Activated CD8-positive, alpha-beta T cell treated with anti-CD3 and anti-CD28 coated beads, Interleukin-2, amount 10 ng/mL, durations not matched to agents 7 days and 5 days (primary cell): ENCODE measurements at regions not wholly inside any gene's neighbourhood (a gene's known extent, or its start where the extent isn't known, plus 50 kb on each side); places are given as distances from the start of the nearest gene placed in this dataset.

ENCODE experiments used
- ATAC-seq: fragments of 150-1000 bp; cut with Tn5 transposase; one replicate; pipeline ENCODE4 v1.10.0; 2021; ENCODE audit warnings: moderate library complexity
- CTCF ChIA-PET: fragments of 350-600 bp; sonication (Branson Sonifier 250); formaldehyde crosslinking; loops from one replicate; lab custom pipeline; 2021; ENCODE audit warnings: antibody characterized with exemption; lab: Charles Lee
- POLR2A ChIA-PET: fragments of 350-600 bp; sonication (Branson Sonifier 250); formaldehyde crosslinking; loops from one replicate; lab custom pipeline; 2021; ENCODE audit warnings: antibody characterized with exemption; lab: Charles Lee
- DNase-seq: peaks from one replicate; pipeline ENCODE4 v3.0.0-alpha.2; 2020
- H3K27ac Mint-ChIP-seq: one replicate; pipeline ENCODE4 v1.8.0; 2021; ENCODE audit warnings: mild to moderate bottlenecking, mixed read lengths
- H3K27me3 Mint-ChIP-seq: one replicate; pipeline ENCODE4 v1.8.0; 2021; ENCODE audit warnings: low read depth, mixed read lengths
- H3K36me3 Mint-ChIP-seq: one replicate; pipeline ENCODE4 v1.8.0; 2021; ENCODE audit warnings: low read depth, mixed read lengths
- H3K4me1 Mint-ChIP-seq: one replicate; pipeline ENCODE4 v1.8.0; 2021; ENCODE audit warnings: low read depth, mixed read lengths
- H3K4me3 Mint-ChIP-seq: one replicate; pipeline ENCODE4 v1.8.0; 2021; ENCODE audit warnings: mild to moderate bottlenecking, mixed read lengths
- H3K9me3 Mint-ChIP-seq: one replicate; pipeline ENCODE4 v1.8.0; 2022; ENCODE audit warnings: mixed read lengths; ENCODE audit not compliant: insufficient read depth

DNA sequence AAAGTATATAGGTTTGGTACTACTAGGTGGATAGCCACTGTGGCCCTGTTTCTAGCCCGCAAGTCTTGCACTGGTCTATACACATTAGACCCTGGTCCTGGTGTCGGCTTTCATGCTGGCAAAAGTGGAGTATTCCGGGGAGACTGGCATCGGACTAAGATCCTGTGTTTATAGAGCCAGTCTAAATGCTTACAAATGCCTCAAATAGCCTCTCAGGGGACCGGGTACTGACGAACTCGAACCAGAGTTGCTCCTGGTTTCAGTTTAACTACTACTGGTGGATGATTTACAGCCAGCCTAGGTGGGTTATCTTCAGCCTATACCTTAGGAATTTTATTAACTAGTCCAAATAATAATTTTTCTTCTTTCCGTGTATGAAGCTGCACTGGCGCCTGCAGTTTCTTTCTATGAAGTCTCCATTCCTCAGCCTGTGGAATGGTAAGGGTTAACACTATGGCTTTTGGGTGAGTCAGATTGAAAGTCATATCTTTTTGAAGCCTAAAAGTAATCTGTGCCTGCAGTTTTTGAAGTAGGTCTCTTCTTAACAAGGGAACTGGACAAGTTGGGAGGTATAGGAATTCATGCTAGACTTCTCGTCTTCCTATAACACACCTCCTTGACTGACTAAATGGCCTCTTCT, 51.3 kb downstream of the OR10H4 start:
- Mint-ChIP-seq H3K27ac (no peak overlapping the region), H3K27me3 (peaks cover 4% of the 10 kb centered on the region), H3K4me1 (peaks cover 25% of the 10 kb centered on the region), H3K36me3 (no peaks in the 10 kb centered on the region), H3K9me3 (no peaks in the 10 kb centered on the region), H3K4me3 (no peak overlapping the region)
- DNase-seq = no peak
- ChIA-PET CTCF (interaction anchor here (1.7 to 2.3 kb wide), 2 partner anchors 42 to 189 kb away, joined by 5 to 8 read pairs; no protein-coding TSS in a partner anchor), POLR2A (no interaction called here)
- ATAC-seq = no peak

DNA sequence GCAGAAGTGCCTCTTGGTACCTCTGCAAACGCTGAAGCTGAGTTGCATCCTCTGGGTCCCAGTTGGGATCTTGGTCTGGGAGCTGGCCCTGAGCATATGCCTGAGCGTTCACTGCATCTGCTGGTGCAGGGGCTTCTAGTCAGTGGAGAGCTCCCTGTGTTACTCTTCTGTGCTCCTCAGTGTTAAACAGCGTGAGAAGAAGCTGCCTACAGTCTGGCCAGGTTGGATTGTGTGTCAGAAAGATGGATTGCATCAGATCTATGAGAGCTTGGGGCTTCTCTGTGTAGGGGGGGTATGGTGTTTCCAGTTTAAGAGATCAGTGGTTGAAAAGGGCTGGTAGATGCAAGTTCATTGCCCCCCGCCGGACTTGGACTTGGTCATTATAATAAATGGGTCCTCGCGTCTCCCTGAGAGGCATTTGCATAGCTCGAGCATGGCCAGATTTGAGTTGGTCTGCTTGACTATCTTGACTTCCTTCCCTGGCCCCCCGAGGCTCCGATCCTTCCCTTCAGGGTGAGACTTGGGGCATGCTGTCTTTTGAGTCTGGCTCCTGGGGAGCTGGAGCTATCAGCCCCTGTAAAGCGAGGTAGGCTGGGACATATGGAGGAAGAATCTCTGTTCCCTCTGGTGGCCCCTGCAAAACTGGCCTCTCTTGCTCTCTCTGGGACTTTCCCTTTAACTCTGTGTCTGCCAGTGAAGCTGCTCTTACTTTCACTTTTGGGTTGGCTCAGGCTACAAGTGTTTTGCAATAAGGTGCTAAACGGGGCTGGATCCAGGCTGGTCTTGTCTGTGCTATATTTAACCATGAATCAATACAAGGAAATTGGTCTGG, 52.9 kb downstream of the OR10H4 start:
- ChIA-PET CTCF (interaction anchor here (1.1 to 2.3 kb wide), 5 partner anchors 9 to 372 kb away, joined by 5 to 8 read pairs (median 5); no protein-coding TSS in a partner anchor), POLR2A (interaction anchor here (0.5 to 1.3 kb wide), 4 partner anchors 74 to 370 kb away, joined by 3 to 4 read pairs (median 3); partner anchors contain the start of gene HSH2D)
- peak; percentile 97 for ATAC-seq
- Mint-ChIP-seq H3K36me3 (no peaks in the 10 kb centered on the region), H3K27ac (peak overlapping the region; percentile 88), H3K4me3 (peak overlapping the region; percentile 78), H3K4me1 (peaks cover 25% of the 10 kb centered on the region), H3K27me3 (peaks cover 2% of the 10 kb centered on the region), H3K9me3 (no peaks in the 10 kb centered on the region)
- DNase-seq = peak; percentile 69

DNA sequence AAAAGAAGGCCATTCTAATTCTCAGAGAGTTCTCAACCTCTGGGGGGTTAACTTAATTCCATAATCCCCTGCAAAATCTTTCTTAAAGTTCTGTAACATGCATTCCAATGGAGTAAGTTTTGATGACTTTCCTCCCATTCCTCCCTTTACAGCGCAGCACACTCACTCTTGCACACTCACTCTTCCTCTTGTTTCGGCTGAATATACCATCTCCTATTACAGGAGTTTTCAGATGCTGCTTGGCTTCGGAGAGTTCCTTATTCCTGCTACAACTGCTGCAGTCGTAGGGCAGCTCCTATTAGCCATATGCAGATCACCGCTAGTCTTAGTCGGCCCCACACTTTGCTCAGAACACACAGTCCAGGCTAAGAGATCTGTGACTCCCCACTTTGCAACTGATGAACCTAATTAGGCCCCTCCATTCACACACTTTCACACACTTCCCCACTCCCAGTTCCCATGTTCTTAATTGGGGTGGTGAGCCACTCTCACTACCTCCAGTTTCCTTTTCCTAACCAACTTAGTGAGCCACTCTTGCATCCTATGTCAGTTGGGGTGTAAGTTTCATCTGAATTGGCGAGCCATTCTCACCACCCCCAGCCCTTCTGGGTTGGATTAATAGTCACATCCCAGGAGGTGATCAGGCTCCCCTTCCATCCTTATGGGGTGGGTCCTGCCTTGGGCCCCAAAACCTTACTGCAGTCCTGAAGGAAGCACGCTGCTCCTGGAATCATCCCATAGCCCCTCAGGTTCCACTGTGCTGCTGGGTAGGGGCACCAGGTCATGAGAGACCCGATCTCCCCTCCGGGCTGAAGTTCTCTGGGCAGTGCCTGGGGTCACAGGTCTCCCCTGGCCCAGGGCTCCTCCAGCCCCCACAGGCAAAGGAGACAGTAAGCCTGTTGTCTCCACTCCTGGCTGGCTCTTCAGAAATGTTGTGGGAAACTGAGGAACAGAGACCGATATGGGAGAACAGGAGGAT, 53.9 kb downstream of the OR10H4 start:
- DNase-seq = no peak
- Mint-ChIP-seq H3K36me3 (no peaks in the 10 kb centered on the region), H3K27ac (peak overlapping the region; percentile 88), H3K4me3 (peak overlapping the region; percentile 78), H3K9me3 (no peaks in the 10 kb centered on the region), H3K27me3 (peaks cover 2% of the 10 kb centered on the region), H3K4me1 (peaks cover 25% of the 10 kb centered on the region)
- ATAC-seq = no peak
- ChIA-PET CTCF (interaction anchor here (1.4 to 2.3 kb wide), 3 partner anchors 10 to 373 kb away, joined by 5 to 8 read pairs (median 7); no protein-coding TSS in a partner anchor), POLR2A (interaction anchor here (0.6 to 1.3 kb wide), 3 partner anchors 73 to 321 kb away, joined by 3 read pairs; partner anchors contain the start of gene HSH2D)

DNA sequence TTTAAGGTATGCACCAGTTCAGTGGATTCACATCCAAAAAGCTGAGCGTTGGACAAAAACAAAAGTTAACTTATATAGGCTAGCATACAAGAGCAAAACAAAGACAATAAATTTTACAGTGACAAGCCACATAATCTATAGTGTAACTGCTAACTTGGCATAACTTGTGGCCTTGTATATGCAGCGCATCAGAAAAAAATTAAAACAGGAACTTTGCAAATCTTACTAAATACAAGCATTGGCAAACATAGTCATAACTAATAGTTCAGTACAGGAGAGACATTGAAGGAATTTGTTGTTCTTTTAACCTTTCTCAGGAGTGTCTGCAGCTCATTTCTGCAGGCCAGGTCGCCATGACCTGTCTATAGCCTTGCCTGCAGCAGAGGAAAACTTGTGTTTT, 54.6 kb downstream of the OR10H4 start:
- ATAC-seq (no peak), DNase-seq (no peak)
- H3K27me3 Mint-ChIP-seq = peaks cover 2% of the 10 kb centered on the region
- H3K27ac Mint-ChIP-seq = no peak overlapping the region
- H3K4me3 Mint-ChIP-seq = no peak overlapping the region
- POLR2A ChIA-PET = no interaction called here
- CTCF ChIA-PET = no interaction called here
- H3K4me1 Mint-ChIP-seq = peaks cover 25% of the 10 kb centered on the region
- no peaks in the 10 kb centered on the region for H3K9me3 Mint-ChIP-seq
- no peaks in the 10 kb centered on the region for H3K36me3 Mint-ChIP-seq

DNA sequence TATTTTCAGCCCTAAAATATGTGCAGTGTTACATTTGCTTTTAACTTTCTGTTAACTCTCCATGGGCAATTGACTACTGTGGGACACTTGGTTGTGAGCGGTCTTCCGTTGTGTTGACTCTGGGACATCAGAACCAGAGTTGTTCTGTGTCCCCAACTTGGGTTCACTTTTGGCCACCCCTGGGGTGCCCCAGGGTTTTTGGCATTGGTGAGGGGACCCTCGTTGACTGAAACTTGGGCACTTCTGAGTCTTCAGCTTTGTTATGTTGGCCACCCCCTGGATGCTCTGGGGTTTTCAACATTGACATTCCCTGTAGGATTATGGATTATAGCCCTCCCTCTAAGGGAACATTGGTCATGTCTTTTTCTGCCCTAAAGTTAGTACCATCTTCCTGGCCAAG, 57.1 kb downstream of the OR10H4 start:
- ChIA-PET CTCF (no interaction called here), POLR2A (no interaction called here)
- ATAC-seq (no peak), DNase-seq (no peak)
- H3K9me3 Mint-ChIP-seq = no peaks in the 10 kb centered on the region
- H3K27me3 Mint-ChIP-seq = peaks cover 2% of the 10 kb centered on the region
- no peaks in the 10 kb centered on the region for H3K36me3 Mint-ChIP-seq
- H3K4me1 Mint-ChIP-seq = peaks cover 21% of the 10 kb centered on the region
- H3K27ac Mint-ChIP-seq = no peak overlapping the region
- H3K4me3 Mint-ChIP-seq = no peak overlapping the region

DNA sequence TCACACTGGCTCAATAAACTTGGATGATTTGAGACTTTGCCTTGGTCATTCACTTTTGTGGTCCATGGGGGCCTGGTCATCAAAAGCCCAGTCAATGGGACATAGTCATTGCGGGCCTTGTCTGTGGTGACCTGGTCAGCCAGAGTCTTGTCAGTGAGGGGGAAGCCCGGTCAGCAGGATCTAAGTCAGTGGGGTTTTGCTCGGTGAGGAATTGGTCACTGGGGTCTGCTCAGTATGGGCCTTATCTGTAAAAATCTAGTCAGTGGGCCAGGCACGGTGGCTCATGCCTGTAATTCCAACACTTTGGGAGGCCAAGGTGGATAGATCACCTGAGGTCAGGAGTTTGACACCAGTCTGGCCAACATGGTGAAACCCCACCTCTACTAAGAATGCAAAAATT, 63.7 kb upstream of the TPM4 start:
- no peak overlapping the region for H3K4me3 Mint-ChIP-seq
- DNase-seq (no peak), ATAC-seq (no peak)
- H3K9me3 Mint-ChIP-seq = no peaks in the 10 kb centered on the region
- ChIA-PET CTCF (no interaction called here), POLR2A (no interaction called here)
- no peaks in the 10 kb centered on the region for H3K4me1 Mint-ChIP-seq
- no peaks in the 10 kb centered on the region for H3K36me3 Mint-ChIP-seq
- no peaks in the 10 kb centered on the region for H3K27me3 Mint-ChIP-seq
- no peak overlapping the region for H3K27ac Mint-ChIP-seq

DNA sequence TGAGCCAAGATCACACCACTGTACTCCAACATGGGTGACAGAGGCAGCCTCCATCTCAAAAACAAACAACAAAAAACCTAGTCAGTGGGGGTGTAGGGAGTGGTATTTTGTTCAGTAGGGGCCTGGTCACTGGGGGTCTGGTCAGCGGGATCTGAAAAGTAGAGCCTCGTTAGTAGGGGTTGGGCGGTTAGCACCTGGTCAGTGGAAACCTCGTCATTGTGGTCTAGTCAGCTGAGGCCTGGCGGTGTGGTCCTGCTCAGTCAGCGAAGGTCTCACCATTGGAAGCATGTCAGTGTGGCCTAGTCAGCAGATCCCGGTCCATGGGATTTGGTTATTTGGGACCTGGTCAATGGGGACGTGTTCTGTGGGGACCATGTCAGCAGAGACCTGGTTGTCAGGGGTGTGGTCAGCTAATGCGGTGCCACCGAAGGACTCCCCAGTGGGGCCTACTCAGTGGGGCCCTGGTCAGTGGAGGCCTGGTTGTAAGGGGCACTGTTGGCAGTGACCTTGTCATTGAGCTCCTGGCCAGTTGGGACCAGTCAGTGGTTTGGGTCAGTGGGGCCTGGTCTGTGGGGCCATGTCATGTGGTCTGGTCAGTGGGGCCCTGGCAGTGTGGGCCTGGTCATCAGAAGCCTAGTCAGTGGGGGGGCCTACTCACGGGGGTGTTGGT, 63.0 kb upstream of the TPM4 start:
- Mint-ChIP-seq H3K4me1 (no peaks in the 10 kb centered on the region), H3K9me3 (no peaks in the 10 kb centered on the region), H3K27me3 (no peaks in the 10 kb centered on the region), H3K27ac (no peak overlapping the region), H3K36me3 (no peaks in the 10 kb centered on the region), H3K4me3 (no peak overlapping the region)
- no peak for DNase-seq
- no peak for ATAC-seq
- CTCF ChIA-PET = no interaction called here
- POLR2A ChIA-PET = no interaction called here

DNA sequence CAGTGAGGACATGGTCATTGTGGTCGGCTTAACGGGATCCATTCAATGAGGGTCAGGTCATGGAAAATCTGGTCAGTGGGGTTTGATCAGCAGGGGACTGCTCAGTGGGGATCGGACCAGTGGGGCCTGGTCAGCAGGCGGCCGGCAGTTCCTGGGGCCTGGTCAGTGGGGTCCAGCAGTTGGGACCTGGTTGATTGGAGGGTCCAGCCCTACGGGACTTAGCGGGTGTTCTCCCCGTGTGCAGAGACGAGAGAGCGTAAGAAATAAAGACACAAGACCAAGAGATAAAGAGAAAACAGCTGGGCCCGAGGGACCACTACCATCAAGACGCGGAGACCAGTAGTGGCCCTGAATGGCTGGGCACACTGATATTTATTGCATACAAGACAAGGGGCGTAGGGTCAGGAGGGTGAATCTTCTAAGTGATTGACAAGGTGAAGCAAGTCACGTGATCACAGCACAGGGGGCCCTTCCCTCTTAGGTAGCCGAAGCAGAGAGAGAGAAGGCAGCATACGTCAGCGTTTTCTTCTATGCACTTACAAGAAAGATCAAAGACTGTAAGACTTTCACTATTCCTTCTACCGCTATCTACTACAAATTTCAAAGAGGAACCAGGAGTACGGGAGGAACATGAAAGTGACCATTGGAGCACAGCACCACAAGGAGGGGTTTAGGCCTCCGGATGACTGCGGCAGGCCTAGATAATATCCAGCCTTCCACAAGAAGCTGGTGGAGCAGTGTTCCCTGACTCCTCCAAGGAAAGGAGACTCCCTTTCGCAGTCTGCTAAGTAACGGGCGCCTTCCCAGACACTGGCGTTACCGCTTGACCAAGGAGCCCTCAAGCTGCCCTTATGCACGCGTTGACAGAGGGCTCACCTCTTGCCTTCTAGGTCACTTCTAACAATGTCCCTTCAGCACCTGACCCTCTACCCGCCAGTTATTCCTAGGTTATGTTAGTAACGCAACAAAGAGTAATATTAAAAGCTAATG, 62.1 kb upstream of the TPM4 start:
- Mint-ChIP-seq H3K4me1 (no peaks in the 10 kb centered on the region), H3K36me3 (no peaks in the 10 kb centered on the region), H3K27me3 (no peaks in the 10 kb centered on the region), H3K4me3 (no peak overlapping the region), H3K9me3 (no peaks in the 10 kb centered on the region), H3K27ac (no peak overlapping the region)
- ChIA-PET POLR2A (no interaction called here), CTCF (no interaction called here)
- ATAC-seq (no peak), DNase-seq (no peak)

DNA sequence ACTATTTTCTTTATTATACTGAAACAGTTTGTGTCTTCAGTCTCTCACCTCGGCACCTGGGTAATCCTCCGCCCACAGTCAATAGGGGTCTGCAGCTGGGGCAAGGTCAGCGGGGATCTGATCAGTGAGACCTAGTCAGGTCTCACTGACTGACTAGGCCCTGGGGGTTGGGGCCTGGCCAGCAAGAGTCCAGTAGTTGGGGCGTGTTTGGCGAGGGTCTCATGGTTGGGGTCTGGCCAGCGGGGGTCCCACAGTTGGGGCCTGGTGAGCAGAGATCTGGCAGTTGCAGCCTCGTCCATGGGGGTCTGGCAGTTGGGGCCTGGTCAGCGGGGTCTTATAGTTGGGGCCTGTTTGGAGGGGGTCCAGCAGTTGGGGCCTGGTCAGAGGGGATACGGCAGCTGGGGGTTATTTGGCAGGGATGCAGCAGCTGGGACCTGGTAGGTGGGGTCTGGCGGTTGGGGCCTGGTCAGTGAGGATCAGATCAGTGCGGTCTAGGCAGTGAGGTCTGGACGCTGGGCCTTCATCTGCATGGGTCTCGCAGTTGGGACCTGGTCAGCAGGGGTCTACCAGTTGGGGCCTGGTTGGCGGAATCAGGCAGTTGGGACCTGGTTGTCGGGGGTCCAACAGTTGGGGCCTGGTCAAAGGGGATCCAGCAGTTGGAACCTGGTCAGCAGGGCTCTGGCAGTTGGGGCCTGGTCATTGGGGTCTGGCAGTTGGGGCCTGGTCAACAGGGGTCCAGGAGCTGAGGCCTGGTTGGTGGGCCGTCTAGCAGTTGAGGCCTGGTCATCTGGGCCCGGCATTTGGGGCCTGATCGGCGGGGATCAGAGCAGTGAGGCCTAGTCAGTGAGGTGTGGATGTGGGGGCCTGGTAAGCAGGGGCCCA, 61.1 kb upstream of the TPM4 start:
- ChIA-PET POLR2A (no interaction called here), CTCF (no interaction called here)
- Mint-ChIP-seq H3K4me3 (no peak overlapping the region), H3K36me3 (no peaks in the 10 kb centered on the region), H3K4me1 (no peaks in the 10 kb centered on the region), H3K27me3 (no peaks in the 10 kb centered on the region), H3K9me3 (no peaks in the 10 kb centered on the region), H3K27ac (no peak overlapping the region)
- ATAC-seq (no peak), DNase-seq (no peak)

DNA sequence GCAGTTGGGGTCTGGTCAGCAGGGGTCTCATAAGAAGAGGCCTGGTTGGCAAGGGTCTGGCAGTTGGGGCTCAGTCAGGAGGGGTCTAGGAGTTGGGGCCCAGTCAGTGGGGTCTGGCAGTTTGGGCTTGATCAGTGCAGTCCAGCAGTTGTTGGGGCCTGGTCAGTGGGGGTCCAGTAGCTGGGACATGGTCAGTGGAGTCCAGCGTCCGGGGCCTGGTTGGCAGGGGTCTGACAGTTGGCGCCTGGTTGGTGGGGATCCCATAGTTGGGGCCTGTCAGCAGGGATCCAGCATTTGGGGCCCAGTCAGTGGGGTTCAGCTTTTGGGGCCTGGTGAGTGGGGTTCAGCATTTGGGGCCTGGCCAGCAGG, 60.5 kb upstream of the TPM4 start:
- Mint-ChIP-seq H3K27me3 (no peaks in the 10 kb centered on the region), H3K36me3 (no peaks in the 10 kb centered on the region), H3K4me1 (no peaks in the 10 kb centered on the region), H3K27ac (no peak overlapping the region), H3K4me3 (no peak overlapping the region), H3K9me3 (no peaks in the 10 kb centered on the region)
- CTCF ChIA-PET = no interaction called here
- DNase-seq (no peak), ATAC-seq (no peak)
- POLR2A ChIA-PET = no interaction called here
